GM21528 (cell line): ENCODE measurements at regions not wholly inside any gene's neighbourhood (a gene's known extent, or its start where the extent isn't known, plus 50 kb on each side); places are given as distances from the start of the nearest gene placed in this dataset.
"Not testable (repeated sequence)": the region's sequence is repeated elsewhere in the genome, so short reads cannot be mapped to it uniquely, and the experiment has no call there.

Experiments
- ATAC-seq: cut with Tn5 transposase; IDR thresholded peaks from one replicate; pipeline ENCODE4 v1.9.1; 2021; ENCODE audit warnings: mild to moderate bottlenecking, moderate library complexity; ENCODE audit not compliant: unreplicated experiment, low FRiP score

DNA sequence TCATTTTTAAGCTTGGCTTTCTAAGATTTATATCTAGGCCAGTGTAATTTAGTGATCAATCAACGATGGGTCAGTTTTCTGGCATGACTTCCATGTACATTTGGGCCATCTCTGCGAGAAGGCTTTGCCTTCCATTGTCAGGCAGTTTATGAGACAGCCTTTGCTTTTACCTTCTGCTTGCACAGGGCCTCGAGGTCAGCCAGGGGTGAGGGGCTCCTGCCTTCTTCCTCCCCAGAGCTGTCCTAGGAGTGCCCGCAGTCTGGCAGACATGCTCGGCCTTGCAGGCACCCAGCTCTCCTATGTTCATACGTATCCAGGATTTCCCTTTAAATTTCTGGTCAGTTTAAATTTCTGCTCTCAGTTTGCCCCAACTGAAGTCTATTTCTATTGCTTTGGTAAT, 367.2 kb downstream of the SMOC2 start:
- no peak for ATAC-seq

DNA sequence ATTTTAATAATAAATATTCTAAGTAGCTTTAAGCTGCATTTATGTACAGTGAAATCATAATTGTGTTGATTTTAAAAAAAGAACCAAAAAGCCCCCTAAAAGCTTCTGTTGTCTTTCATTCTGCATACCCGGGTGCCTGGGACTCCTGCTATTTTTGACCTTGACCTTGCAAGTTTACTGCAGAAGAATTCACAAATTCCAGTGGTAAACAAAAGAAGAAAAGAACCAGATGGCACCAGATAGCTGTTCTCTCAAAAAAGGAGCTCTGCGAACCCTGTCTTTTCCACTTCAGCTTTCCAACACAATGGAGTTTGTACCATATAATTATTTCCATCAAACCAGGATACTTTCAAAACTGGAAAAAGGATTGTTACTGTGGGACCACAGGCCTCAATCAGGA, 363.3 kb downstream of the SMOC2 start:
- ATAC-seq = no peak

GRCh38 chr6:168803874-168804273, 362.9 kb downstream of the SMOC2 start:
- no peak for ATAC-seq

GRCh38 chr6:168799067-168799466, 358.1 kb downstream of the SMOC2 start:
- no peak for ATAC-seq

GRCh38 chr6:168796106-168796505, 355.1 kb downstream of the SMOC2 start:
- no peak for ATAC-seq

- not testable (repeated sequence) for ATAC-seq
These were observed 354.6 kb downstream of the SMOC2 start for GRCh38 chr6:168795611-168796010.

DNA sequence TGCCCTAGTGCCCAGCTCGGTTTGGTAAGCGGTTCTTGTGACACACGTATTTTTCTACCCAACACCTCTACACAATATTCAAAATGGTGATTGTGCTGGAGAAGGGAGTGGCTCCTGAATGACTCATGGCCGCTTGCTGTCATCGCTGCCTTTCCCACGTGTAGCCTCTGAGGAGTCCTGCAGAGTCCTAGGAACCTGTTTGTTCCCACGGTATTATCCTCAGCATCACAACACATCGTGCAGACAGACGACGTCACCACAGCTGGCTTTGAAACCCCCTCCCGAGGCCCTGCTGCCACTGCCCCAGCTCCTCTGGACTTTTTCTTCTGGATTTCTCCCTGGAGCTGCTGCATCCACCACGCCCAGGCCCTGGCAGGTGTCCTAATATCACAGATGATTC, 353.5 kb downstream of the SMOC2 start:
- no peak for ATAC-seq

DNA sequence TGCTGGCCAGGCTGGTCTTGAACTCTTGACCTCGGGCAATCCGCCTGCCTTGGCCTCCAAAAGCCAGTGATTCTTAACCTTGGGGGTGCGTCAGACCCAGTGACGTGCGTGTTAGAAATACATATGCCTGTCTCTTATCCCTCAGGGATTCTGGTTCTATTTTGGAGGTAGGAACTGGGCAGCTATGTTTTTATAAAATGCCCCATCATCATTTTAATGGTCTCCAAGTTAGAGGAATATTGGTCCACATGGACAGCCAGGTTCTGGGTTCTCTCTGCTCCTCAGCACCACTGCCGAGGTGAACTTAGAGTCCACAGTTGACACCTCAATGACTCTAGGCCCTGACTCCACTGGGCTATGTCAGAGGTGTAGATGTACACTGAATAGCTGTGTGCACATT, 352.7 kb downstream of the SMOC2 start:
- no peak for ATAC-seq

DNA sequence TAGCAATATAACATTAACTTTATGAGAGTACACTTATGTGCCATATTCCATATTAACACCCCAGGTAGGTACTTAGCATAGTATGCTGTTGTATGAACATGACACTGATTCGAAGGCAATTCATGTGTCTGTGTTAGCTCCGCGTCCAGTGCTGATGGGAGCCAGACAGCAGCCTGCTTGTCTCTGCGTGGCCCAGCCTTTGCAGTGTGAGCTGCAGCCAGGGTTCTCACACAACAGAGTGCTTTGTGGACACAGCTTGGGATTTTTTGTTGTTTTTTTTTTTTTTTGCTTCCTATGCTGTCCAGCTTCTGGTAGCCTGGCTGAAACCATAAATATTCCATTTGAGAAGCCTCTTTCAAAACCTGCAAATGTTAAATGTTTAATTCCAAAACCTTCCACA, 350.9 kb downstream of the SMOC2 start:
- no peak for ATAC-seq

GRCh38 chr6:168789699-168790098, 348.7 kb downstream of the SMOC2 start:
- no peak for ATAC-seq

GRCh38 chr6:168785720-168786511, 344.9 kb downstream of the SMOC2 start:
- ATAC-seq = no peak

GRCh38 chr6:168784426-168784825, 343.4 kb downstream of the SMOC2 start:
- no peak for ATAC-seq

DNA sequence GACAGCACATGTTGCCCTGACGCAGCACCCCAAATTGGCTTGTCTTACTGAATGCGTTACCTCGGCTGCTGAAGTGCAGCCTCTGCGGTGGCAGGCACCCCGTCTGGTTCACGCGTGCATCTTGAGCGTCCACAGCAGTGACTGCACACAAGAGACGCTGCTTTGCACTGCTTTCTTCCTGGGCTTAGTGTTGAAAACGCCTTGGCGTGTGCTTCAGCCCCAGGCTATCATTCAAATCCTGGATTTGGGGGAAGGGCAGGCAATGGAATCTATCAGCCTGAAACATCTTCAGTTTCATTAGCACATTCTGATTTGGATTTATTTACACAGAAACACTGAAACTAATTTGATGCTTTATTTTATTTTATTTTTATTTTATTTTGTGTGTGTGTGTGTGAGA, 342.7 kb downstream of the SMOC2 start:
- ATAC-seq = no peak

GRCh38 chr6:168782187-168782751, 341.3 kb downstream of the SMOC2 start:
- ATAC-seq = no peak

- no peak for ATAC-seq
These were observed 337.2 kb downstream of the SMOC2 start for GRCh38 chr6:168778201-168778600.

DNA sequence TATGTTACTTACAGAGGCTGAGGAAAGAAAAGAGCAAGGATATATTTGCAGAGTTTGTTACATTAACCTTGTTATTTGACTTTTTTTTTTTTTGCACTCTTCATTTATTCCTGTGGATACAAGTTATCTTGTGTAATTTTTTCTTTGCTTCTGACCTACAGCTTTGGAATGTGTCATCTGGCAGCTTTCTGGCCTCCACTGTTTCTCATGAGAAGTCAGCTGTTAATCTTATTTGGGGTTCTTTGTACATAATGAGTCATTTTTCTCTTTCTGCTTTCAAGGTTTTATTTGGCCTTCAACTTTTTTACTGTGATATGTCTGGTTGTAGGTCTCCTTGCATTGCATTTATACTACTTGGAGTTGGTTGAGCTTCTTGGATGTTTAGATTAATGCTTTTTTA, 333.4 kb downstream of the SMOC2 start:
- ATAC-seq = no peak

DNA sequence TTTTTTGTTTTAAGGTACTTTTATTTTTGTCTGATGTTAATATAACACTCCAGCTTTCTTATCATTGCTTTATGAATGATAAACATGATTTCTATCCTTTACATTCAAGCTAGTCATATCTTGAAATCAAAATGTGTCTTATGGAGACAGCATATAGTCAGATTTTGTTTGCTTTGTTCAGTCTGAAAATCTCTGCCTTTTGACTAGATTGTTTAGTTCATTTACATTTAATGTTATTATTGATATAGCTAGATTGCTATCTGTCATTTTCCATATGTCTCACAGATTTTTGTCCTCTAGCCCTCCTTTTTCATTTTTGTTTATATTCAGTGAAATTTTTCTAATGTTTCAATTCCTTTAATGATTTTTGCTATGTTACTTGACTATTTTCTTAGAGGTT, 332.8 kb downstream of the SMOC2 start:
- no peak for ATAC-seq

- ATAC-seq = no peak
These were observed 324.8 kb downstream of the SMOC2 start for GRCh38 chr6:168765752-168766151.

GRCh38 chr6:168756009-168756634, 315.1 kb downstream of the SMOC2 start:
- ATAC-seq = no peak

- no peak for ATAC-seq
These were observed 305.7 kb downstream of the SMOC2 start for GRCh38 chr6:168746643-168747042.

DNA sequence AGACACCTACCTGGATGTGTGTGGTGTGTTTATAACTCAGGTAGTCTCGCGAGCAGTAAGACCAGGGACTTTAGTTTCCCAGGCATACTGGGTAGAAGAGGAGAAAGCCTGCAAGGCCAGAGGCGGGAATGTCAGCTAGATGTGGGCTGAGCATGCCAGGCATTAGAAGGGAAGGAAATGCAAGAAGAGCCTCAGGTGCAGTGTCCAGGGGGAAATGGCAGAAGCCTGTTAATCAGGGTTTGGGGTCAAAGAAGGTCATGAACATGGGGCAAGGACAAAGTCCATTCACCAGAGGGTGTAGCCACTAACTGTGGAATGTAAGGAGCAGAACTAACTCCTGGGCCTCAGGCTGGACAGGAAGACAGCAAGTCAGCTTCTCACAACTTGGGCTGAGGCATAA, 305.0 kb downstream of the SMOC2 start:
- no peak for ATAC-seq

- no peak for ATAC-seq
These were observed 303.9 kb downstream of the SMOC2 start for GRCh38 chr6:168744861-168745260.
